GM12872 (cell line): ENCODE measurements at regions not wholly inside any gene's neighbourhood (a gene's known extent, or its start where the extent isn't known, plus 50 kb on each side); places are given as distances from the start of the nearest gene placed in this dataset.

Experiments
- CTCF ChIP-seq: IDR thresholded peaks from 3 replicates; pipeline ENCODE4 v1.5.1; 2011; ENCODE audit warnings: low read depth, mild to moderate bottlenecking, low read length, moderate library complexity; ENCODE audit not compliant: insufficient read depth

- no peak for TF ChIP-seq CTCF
Observed at GRCh38 chr2:147019311-147019710, 825.5 kb upstream of the ACVR2A start.

DNA sequence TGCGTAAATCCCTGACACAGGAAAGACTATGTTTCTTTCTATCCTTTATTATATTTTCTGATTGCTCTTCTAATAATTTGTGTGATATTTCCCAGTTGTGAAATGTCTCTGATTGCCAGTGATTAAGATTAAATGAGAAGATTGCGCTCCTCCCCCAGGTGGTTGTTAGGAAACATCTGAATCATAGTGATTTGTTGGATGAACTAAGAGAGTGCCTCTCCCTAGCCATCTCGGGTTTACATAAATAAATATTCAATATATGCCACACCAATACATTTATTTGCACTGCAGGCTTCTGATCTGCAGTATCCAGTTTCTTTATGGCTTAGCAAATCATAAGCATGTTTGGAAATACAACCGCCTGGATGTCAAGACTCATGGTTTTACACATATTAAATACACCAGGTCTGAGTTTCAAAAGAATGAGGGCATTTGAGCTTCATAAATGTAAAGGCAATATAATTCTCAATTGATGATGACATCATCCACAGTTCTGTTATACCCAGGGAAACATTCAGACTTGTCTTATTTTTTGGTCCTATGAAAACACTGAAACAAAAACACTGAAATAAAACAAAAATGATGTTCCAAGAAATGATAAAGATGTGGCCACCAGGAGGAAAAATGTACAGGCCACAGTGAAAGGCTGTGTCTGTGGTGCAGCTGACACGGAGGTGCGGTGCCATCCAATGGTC lies 826.7 kb upstream of the ACVR2A start:
- TF ChIP-seq CTCF = no peak

DNA sequence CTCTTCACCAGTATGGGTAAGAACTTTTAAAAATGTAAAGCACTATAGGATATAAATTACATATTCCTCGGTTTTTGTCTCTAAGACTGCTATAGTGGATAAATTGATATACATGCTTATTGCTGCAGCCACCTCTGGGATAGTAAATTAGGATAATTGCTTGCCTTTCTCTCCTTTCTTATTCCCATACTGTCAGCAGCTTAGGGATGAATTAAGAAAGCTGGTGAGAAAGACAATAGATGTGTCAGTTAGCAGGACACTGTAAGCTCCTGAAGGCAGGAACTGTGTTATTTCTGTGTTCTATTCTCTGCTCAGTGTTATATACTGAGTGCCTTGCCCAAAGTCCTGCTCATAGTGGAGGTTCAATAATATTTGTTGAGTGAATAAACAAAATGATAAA lies 828.6 kb upstream of the ACVR2A start:
- TF ChIP-seq CTCF = no peak

DNA sequence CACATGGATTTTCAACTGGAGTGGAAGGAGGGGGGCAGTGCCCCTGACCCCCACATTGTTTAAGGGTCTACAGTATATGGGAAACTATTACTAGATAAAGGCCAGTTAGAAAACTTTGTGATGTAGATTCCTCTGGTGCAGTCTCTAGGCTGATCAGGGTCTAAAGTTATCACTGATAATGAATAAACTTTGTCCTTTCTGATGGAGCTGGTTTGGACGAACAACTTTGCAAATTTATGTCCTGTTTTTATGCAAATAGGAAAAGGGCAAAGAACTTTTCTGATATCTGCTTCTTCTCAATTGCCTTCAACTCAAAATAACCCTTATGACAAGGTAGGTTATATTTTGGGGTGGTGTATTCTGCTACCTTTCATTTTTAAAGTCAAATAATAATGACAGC lies 829.2 kb upstream of the ACVR2A start:
- TF ChIP-seq CTCF = no peak

DNA sequence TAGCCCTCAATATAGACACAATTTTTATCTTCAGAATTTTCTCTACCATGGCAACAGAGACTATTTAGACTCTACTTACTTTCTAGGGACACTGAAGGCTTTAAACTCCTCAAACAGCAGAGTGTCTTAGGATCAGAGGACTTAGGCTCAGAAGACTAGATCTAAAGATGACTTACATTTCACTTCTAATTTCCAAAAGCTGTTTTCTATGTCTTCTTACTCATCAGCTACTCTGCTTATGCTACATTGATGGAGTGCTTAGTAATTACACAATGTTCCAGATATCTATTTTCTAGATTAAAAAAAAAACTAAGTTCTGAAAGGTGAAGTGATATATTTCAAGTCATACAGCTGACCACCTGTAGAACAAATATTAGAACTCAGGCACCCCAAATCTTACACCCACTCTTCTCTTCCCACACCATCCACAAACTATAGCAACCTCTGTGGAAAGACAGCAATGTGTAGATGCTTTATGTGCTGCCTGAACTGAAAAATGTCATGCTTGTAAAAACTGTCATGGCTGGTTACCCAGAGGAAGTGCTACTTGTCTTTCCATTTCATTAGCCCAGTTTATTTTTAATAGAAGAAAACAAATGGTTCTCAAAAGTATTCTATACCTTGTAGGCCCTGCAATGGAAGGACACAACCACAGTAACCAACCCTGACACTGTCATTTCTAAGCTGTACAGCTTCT lies 831.0 kb upstream of the ACVR2A start:
- TF ChIP-seq CTCF = no peak

DNA sequence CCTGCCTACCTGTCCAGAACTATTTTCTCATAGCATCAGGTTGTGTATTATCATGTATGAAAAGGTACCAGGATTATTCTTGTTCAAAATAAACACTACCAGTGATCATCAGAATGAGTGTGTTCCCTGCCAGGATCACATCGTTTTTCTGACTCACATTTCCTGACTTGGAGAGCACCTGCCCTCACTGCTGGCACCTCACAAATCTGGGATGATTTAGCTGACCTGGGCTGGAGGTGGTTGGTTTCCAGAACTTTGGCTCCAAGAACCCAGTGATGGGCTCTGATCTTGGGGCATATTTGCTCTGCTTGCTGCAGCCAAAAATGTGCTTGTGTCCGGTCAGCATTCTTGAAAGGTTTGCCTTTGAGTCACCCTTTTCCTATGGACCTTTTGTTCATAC lies 836.3 kb upstream of the ACVR2A start:
- no peak for TF ChIP-seq CTCF

GRCh38 chr2:147006736-147007141 lies 838.1 kb upstream of the ACVR2A start:
- no peak for TF ChIP-seq CTCF
